ENCODE measurements at regions not wholly inside any gene's neighbourhood (a gene's known extent, or its start where the extent isn't known, plus 50 kb on each side); places are given as distances from the start of the nearest gene placed in this dataset.

DNA sequence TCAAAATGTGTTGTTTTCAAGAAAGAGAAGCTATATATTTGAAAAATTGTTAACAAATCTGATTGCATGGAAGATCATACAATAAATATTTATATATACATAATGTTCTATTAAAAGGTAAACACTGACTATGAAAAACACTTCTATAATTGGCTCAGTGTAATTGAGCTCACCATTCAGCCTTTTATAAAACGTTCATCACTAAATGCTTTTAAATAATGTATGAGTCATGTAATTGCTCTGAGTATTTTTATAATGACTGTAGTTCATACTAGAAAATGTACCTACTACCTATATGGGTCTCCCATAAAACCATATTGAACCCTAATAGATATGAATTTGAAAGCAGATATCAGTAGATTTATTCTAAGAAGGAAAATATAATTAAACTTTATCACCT is 240.4 kb upstream of the MGAT4C start:
- no peak overlapping the region for H3K4me3 ChIP-seq
- H3K79me2 ChIP-seq (ENCODE audit: low read depth) = no peaks in the 10 kb centered on the region
- H2AFZ ChIP-seq (replicated peaks) = no peak overlapping the region
- Mint-ChIP-seq H3K27me3 (ENCODE audit: insufficient read depth, low read depth) (no peaks in the 10 kb centered on the region), H3K4me1 (no peaks in the 10 kb centered on the region), H3K4me3 (no peak overlapping the region), H3K36me3 (no peaks in the 10 kb centered on the region), H3K9me3 (no peaks in the 10 kb centered on the region), H3K27ac (no peak overlapping the region)
- no peak for DNase-seq (ENCODE audit: low spot score)
- H3F3A ChIP-seq (ENCODE audit: low read depth) = no peaks in the 10 kb centered on the region
- no peak overlapping the region for H3K4me2 ChIP-seq
- H3K9ac ChIP-seq = no peak overlapping the region
- TF ChIP-seq EZH2phosphoT487 (IDR thresholded peaks at IDR 0.05) = no peak
- TF ChIP-seq, protein P1, sequence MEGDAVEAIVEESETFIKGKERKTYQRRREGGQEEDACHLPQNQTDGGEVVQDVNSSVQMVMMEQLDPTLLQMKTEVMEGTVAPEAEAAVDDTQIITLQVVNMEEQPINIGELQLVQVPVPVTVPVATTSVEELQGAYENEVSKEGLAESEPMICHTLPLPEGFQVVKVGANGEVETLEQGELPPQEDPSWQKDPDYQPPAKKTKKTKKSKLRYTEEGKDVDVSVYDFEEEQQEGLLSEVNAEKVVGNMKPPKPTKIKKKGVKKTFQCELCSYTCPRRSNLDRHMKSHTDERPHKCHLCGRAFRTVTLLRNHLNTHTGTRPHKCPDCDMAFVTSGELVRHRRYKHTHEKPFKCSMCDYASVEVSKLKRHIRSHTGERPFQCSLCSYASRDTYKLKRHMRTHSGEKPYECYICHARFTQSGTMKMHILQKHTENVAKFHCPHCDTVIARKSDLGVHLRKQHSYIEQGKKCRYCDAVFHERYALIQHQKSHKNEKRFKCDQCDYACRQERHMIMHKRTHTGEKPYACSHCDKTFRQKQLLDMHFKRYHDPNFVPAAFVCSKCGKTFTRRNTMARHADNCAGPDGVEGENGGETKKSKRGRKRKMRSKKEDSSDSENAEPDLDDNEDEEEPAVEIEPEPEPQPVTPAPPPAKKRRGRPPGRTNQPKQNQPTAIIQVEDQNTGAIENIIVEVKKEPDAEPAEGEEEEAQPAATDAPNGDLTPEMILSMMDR (IDR thresholded peaks at IDR 0.05) = no peak
- no peak for TF ChIP-seq EZH2 (IDR thresholded peaks at IDR 0.05)
- no peaks in the 10 kb centered on the region for H4K20me1 ChIP-seq (ENCODE audit: low read depth)
- no peaks in the 10 kb centered on the region for H3K36me3 ChIP-seq
- no peaks in the 10 kb centered on the region for H3K9me3 ChIP-seq (ENCODE audit: low read depth)
- no peak overlapping the region for H3K27ac ChIP-seq
- H3K4me1 ChIP-seq = no peaks in the 10 kb centered on the region
- H3K27me3 ChIP-seq = no peaks in the 10 kb centered on the region

DNA sequence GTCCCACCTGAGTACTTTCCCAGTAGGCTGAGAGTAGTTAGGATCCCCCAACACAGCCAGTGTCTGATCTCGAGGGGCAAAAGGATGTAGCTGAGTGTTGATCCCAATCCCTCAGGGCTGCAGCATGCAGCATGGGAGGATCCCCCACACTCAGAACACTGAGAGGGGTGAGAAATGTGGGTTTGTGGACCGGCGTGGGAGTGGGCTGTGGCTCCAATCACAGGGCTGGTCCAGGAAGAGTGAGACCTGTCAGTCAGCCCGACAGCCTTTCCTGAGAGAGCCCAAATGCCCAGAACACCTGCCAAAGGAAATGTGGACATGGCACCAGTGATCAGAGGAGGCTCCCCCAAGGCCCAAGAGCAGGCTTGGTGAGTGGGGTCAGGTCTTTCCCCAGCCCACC is 228.3 kb upstream of the MGAT4C start:
- Histone ChIP-seq H3K4me3 (no peak overlapping the region), H3K4me2 (no peak overlapping the region)
- H3K4me1 Mint-ChIP-seq = no peaks in the 10 kb centered on the region

DNA sequence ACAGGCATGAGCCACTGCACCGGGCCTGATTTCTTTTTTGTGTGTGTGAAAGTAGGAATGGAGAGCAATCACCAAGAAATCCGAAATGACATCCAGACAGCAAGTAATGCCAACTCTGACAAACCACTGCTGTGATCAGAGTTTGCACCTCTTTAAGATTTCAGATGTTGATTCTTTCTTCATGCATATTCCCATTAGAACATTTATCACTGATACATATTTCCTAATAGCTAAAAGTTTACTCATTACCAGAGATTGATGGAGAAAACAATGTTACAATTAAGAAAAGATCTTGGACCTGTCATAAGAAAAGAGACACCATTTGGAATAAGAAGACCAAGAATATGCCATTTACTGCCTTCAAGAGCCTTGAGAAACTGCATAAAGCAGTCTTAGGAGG is 217.0 kb upstream of the MGAT4C start:
- H3K9me3 ChIP-seq (ENCODE audit: low read depth) = no peaks in the 10 kb centered on the region
- Mint-ChIP-seq H3K4me1 (no peaks in the 10 kb centered on the region), H3K9me3 (peaks cover 3% of the 10 kb centered on the region), H3K27ac (no peak overlapping the region), H3K27me3 (ENCODE audit: insufficient read depth, low read depth) (no peaks in the 10 kb centered on the region), H3K36me3 (no peaks in the 10 kb centered on the region), H3K4me3 (no peak overlapping the region)
- H2AFZ ChIP-seq (replicated peaks) = no peak overlapping the region
- no peaks in the 10 kb centered on the region for H3K4me1 ChIP-seq
- no peaks in the 10 kb centered on the region for H4K20me1 ChIP-seq (ENCODE audit: low read depth)
- H3K27ac ChIP-seq = no peak overlapping the region
- H3K27me3 ChIP-seq = no peaks in the 10 kb centered on the region
- no peak overlapping the region for H3K9ac ChIP-seq
- H3K79me2 ChIP-seq (ENCODE audit: low read depth) = no peaks in the 10 kb centered on the region
- no peak overlapping the region for H3K4me2 ChIP-seq
- DNase-seq (ENCODE audit: low spot score) = no peak
- no peak overlapping the region for H3K4me3 ChIP-seq
- no peaks in the 10 kb centered on the region for H3K36me3 ChIP-seq
- H3F3A ChIP-seq (ENCODE audit: low read depth) = no peaks in the 10 kb centered on the region
- no peak for TF ChIP-seq EZH2phosphoT487 (IDR thresholded peaks at IDR 0.05)
- TF ChIP-seq EZH2 (IDR thresholded peaks at IDR 0.05) = no peak
- TF ChIP-seq, protein P1 (IDR thresholded peaks at IDR 0.05) = no peak

More for the DNA sequence above, 228.3 kb upstream of the MGAT4C start:
- H3K27me3 ChIP-seq = no peaks in the 10 kb centered on the region
- Mint-ChIP-seq H3K36me3 (no peaks in the 10 kb centered on the region), H3K27ac (no peak overlapping the region), H3K4me3 (no peak overlapping the region), H3K9me3 (peaks cover 2% of the 10 kb centered on the region), H3K27me3 (ENCODE audit: insufficient read depth, low read depth) (no peaks in the 10 kb centered on the region)
- H4K20me1 ChIP-seq (ENCODE audit: low read depth) = no peaks in the 10 kb centered on the region
- no peak overlapping the region for H2AFZ ChIP-seq (replicated peaks)
- H3K4me1 ChIP-seq = no peaks in the 10 kb centered on the region
- H3K9ac ChIP-seq = no peak overlapping the region
- no peak for DNase-seq (ENCODE audit: low spot score)
- no peaks in the 10 kb centered on the region for H3K9me3 ChIP-seq (ENCODE audit: low read depth)
- H3K27ac ChIP-seq = no peak overlapping the region
- no peaks in the 10 kb centered on the region for H3K79me2 ChIP-seq (ENCODE audit: low read depth)
- no peaks in the 10 kb centered on the region for H3F3A ChIP-seq (ENCODE audit: low read depth)
- TF ChIP-seq, protein P1 (IDR thresholded peaks at IDR 0.05) = no peak
- TF ChIP-seq EZH2 (IDR thresholded peaks at IDR 0.05) = no peak
- no peak for TF ChIP-seq EZH2phosphoT487 (IDR thresholded peaks at IDR 0.05)
- no peaks in the 10 kb centered on the region for H3K36me3 ChIP-seq
